ENCODE measurements at regions not wholly inside any gene's neighbourhood (a gene's known extent, or its start where the extent isn't known, plus 50 kb on each side); places are given as distances from the start of the nearest gene placed in this dataset.

DNA sequence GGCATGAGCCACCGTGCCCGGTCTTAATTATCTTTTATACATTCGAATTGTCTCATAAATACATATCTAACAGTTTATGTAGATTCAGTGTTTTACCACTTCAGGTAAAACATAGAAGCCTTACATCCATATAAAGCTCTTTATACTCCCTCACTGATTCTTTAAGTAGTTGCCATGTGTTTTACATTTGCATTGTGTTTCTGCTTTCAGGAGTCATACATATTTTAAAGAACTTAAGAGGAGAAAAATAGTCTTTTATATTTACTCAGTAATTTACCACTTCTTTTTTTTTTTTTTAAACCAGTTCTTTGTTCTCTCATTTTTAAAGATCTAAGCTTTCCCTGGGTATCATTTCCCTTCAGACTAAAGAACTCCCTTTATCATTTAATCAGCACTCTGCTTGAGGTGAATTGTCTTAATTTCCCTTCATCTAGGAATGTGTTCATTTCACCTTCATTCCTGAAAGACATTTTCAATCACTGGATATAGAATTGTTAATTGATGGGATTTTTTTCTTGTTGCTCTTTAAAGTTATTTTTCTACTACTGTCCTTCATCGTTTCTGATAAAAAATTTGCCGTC lies 127.1 kb upstream of the XIST start:
- H3K4me2 ChIP-seq (ENCODE audit: low read depth, low read length): no peak overlapping the region
- H3K79me1 ChIP-seq (ENCODE audit: low read depth in 1 of 2, low read length in 2 of 2): peaks cover under 1 to 10% of the 10 kb centered on the region in 2 experiments; a peak in 3 of 4 replicates
- intact Hi-C loops (cut with micrococcal nuclease): no loop called here
- H4K8ac ChIP-seq (ENCODE audit: low read depth in 2 of 2, low read length in 2 of 2): no peak overlapping the region
- H3K4me3 ChIP-seq (ENCODE audit: insufficient read depth, low read depth, low read length): no peak overlapping the region
- H3K27me3 ChIP-seq (ENCODE audit: control insufficient read depth, insufficient read depth, low read length): no peaks in the 10 kb centered on the region
- TF ChIP-seq, protein P1, sequence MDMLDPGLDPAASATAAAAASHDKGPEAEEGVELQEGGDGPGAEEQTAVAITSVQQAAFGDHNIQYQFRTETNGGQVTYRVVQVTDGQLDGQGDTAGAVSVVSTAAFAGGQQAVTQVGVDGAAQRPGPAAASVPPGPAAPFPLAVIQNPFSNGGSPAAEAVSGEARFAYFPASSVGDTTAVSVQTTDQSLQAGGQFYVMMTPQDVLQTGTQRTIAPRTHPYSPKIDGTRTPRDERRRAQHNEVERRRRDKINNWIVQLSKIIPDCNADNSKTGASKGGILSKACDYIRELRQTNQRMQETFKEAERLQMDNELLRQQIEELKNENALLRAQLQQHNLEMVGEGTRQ (IDR thresholded peaks at IDR 0.05; ENCODE audit: low read depth, low read length): no peak
- no peak for TF ChIP-seq CEBPB (IDR thresholded peaks at IDR 0.05; ENCODE audit: low read depth, low read length)
- TF ChIP-seq BHLHE40 (IDR thresholded peaks at IDR 0.05; ENCODE audit: low read depth, low read length): no peak
- no peak for TF ChIP-seq CHD1 (IDR thresholded peaks at IDR 0.05; ENCODE audit: low read depth, low read length)
- TF ChIP-seq POLR2A (IDR thresholded peaks at IDR 0.05; ENCODE audit: low read depth, low read length): no peak
- TF ChIP-seq, protein P2, sequence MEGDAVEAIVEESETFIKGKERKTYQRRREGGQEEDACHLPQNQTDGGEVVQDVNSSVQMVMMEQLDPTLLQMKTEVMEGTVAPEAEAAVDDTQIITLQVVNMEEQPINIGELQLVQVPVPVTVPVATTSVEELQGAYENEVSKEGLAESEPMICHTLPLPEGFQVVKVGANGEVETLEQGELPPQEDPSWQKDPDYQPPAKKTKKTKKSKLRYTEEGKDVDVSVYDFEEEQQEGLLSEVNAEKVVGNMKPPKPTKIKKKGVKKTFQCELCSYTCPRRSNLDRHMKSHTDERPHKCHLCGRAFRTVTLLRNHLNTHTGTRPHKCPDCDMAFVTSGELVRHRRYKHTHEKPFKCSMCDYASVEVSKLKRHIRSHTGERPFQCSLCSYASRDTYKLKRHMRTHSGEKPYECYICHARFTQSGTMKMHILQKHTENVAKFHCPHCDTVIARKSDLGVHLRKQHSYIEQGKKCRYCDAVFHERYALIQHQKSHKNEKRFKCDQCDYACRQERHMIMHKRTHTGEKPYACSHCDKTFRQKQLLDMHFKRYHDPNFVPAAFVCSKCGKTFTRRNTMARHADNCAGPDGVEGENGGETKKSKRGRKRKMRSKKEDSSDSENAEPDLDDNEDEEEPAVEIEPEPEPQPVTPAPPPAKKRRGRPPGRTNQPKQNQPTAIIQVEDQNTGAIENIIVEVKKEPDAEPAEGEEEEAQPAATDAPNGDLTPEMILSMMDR (conservative IDR thresholded peaks at IDR 0.05; ENCODE audit: low read depth, low read length): no peak
- TF ChIP-seq MXI1 (IDR thresholded peaks at IDR 0.05; ENCODE audit: borderline replicate concordance, low read depth, low read length): no peak
- no peak for TF ChIP-seq FOS (IDR thresholded peaks at IDR 0.05; ENCODE audit: low read depth, low read length)
- H2AK5ac ChIP-seq (ENCODE audit: low read depth, low read length): no peak overlapping the region
- H3K36me3 ChIP-seq (ENCODE audit: control insufficient read depth, insufficient read depth, low read length): peaks cover 4% of the 10 kb centered on the region; the same call in 1 of the 2 replicates
- no peak overlapping the region for H3K56ac ChIP-seq (ENCODE audit: extremely low read depth, insufficient read depth, low read length)
- no peak overlapping the region for H4K5ac ChIP-seq (ENCODE audit: low read depth, low read length)
- H3K23ac ChIP-seq (ENCODE audit: low read depth, low read length): no peak overlapping the region
- H3K4me1 ChIP-seq (ENCODE audit: control insufficient read depth, insufficient read depth, low read length): no peaks in the 10 kb centered on the region
- ATAC-seq (ENCODE audit: low read depth): no peak
- no peak overlapping the region for H3K4ac ChIP-seq (ENCODE audit: low read depth, low read length)
- WGBS, 2 experiments (ENCODE audit: extremely low coverage in 2 of 2, insufficient read length in 1 of 2): no CpG with 5 or more reads among the region's 5 CpGs
- ChIA-PET POLR2A (ENCODE audit: unreplicated experiment) (no interaction called here), CTCF (interaction anchor here (0.6 kb wide), 1 partner anchor 107 kb away, joined by 3 read pairs; no protein-coding TSS in a partner anchor)
- H3K9me3 ChIP-seq (ENCODE audit: control insufficient read depth, insufficient read depth, low read length): no peaks in the 10 kb centered on the region
- H4K91ac ChIP-seq (ENCODE audit: insufficient read depth, low read depth, low read length): no peak overlapping the region
- H2BK120ac ChIP-seq (ENCODE audit: low read depth, low read length): no peak overlapping the region
- no peak overlapping the region for H3K27ac ChIP-seq (ENCODE audit: insufficient read depth, low read length)
- H2AFZ ChIP-seq (replicated peaks; ENCODE audit: low read length, poor library complexity): no peak overlapping the region
- H2BK5ac ChIP-seq (ENCODE audit: low read depth, low read length, poor library complexity, severe bottlenecking): no peak overlapping the region
- H4K20me1 ChIP-seq (ENCODE audit: insufficient read depth, low read length): peaks cover 17% of the 10 kb centered on the region; the same call in 1 of the 2 replicates
- no peak overlapping the region for H2BK20ac ChIP-seq (ENCODE audit: low read depth, low read length)
- no peak overlapping the region for H2BK15ac ChIP-seq (ENCODE audit: low read depth, low read length)
- no peak overlapping the region for H3K18ac ChIP-seq (ENCODE audit: low read depth, low read length)
- no TSS peak for BruUV-seq (replicated peaks)
- H3K9ac ChIP-seq (ENCODE audit: low read depth, low read length): no peak overlapping the region
- H2AK9ac ChIP-seq (replicated peaks; ENCODE audit: low read depth, low read length, poor library complexity): no peak overlapping the region
- no peak overlapping the region for H3K14ac ChIP-seq (replicated peaks; ENCODE audit: low read depth, low read length)
- in situ Hi-C loops (cut with MboI; ENCODE audit: low sequenced_read_pairs): no loop called here
- no peak for DNase-seq
- no peaks in the 10 kb centered on the region for H3K9me1 ChIP-seq (ENCODE audit: insufficient read depth, low read length)
- dilution Hi-C loops (cut with HindIII; ENCODE audit: low sequenced_read_pairs, unreplicated experiment): no loop called here

Measured in IMR-90 (cell line).